NB4 (cell line): ENCODE measurements at regions not wholly inside any gene's neighbourhood (a gene's known extent, or its start where the extent isn't known, plus 50 kb on each side); places are given as distances from the start of the nearest gene placed in this dataset.

Experiments used
- CTCF ChIP-seq: IDR thresholded peaks from one replicate; pipeline ENCODE4 v1.5.1; 2012; ENCODE audit warnings: low read depth, low read length
- MAX ChIP-seq: IDR thresholded peaks from 2 replicates; pipeline ENCODE4 v1.6.1; 2011; ENCODE audit warnings: low read depth, low read length
- MYC ChIP-seq: IDR thresholded peaks from 2 replicates; pipeline ENCODE4 v1.6.1; 2011; ENCODE audit warnings: low read depth, low read length
- POLR2A ChIP-seq: IDR thresholded peaks from 2 replicates; pipeline ENCODE4 v1.6.1; 2011; ENCODE audit warnings: mild to moderate bottlenecking; ENCODE audit not compliant: insufficient read length; ENCODE audit errors: extremely low read depth

GRCh38 chr2:88843651-88844050 is 152.2 kb downstream of the RPIA start:
- TF ChIP-seq MAX (no peak), CTCF (no peak), POLR2A (no peak), MYC (no peak)
